Adrenal gland (tissue), 5 donors: ENCODE measurements at regions not wholly inside any gene's neighbourhood (a gene's known extent, or its start where the extent isn't known, plus 50 kb on each side); places are given as distances from the start of the nearest gene placed in this dataset.

ENCODE experiments used
- CTCF ChIP-seq, 6 experiments: fragments of 450-650 bp in 4 of 6; fragments of 200-600 bp in 2 of 6; sonication (generic) in 1 of 6; IDR thresholded peaks; 1 replicate in 5 of 6; 2 replicates in 1 of 6; pipeline versions ENCODE4 v1.5.1 to v1.8.0; 2016 to 2021; ENCODE audit warnings: antibody characterized with exemption in 6 of 6, mild to moderate bottlenecking in 2 of 6, moderate library complexity in 1 of 6
- POLR2A ChIP-seq, 2 donors: fragments of 450-650 bp; IDR thresholded peaks; one replicate each; pipeline ENCODE4 v1.6.1; 2017; ENCODE audit warnings: antibody characterized with exemption in 2 of 2, mild to moderate bottlenecking in 2 of 2, moderate library complexity in 1 of 2
- donor health status: DM: no; HTN: no; CAD: no.

GRCh38 chr20:40957265-40957760 is 71.3 kb upstream of the TOP1 start:
- TF ChIP-seq CTCF (IDR thresholded peaks at IDR 0.05): no peak
- TF ChIP-seq POLR2A (IDR thresholded peaks at IDR 0.05): no peak
